ENCODE measurements at regions not wholly inside any gene's neighbourhood (a gene's known extent, or its start where the extent isn't known, plus 50 kb on each side); places are given as distances from the start of the nearest gene placed in this dataset.

DNA sequence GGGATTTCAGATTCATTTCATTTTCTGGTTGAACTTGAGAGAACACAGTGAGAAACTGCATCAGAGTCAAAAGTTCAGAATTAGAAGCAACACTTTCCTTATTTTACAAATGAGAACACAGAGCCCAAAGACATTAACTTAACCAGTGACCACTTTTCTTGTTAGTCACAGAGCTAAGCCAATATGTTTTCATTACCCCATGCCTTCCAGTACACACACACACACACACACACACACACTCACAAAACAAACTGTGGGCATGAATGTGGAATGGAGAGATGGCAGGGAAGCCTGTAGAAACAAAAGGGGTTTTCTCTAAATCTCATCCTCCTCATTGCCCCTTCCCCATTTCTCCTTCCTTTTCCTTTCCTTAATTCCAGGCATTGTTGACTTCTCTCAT, 267.4 kb upstream of the GADL1 start:
- TF ChIP-seq, protein P1, sequence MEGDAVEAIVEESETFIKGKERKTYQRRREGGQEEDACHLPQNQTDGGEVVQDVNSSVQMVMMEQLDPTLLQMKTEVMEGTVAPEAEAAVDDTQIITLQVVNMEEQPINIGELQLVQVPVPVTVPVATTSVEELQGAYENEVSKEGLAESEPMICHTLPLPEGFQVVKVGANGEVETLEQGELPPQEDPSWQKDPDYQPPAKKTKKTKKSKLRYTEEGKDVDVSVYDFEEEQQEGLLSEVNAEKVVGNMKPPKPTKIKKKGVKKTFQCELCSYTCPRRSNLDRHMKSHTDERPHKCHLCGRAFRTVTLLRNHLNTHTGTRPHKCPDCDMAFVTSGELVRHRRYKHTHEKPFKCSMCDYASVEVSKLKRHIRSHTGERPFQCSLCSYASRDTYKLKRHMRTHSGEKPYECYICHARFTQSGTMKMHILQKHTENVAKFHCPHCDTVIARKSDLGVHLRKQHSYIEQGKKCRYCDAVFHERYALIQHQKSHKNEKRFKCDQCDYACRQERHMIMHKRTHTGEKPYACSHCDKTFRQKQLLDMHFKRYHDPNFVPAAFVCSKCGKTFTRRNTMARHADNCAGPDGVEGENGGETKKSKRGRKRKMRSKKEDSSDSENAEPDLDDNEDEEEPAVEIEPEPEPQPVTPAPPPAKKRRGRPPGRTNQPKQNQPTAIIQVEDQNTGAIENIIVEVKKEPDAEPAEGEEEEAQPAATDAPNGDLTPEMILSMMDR (conservative IDR thresholded peaks at IDR 0.05): no peak
- no peak for TF ChIP-seq EZH2 (IDR thresholded peaks at IDR 0.05; ENCODE audit: low read depth)
